ENCODE measurements at regions not wholly inside any gene's neighbourhood (a gene's known extent, or its start where the extent isn't known, plus 50 kb on each side); places are given as distances from the start of the nearest gene placed in this dataset.
A peak's percentile ranks its signal among the peaks of the same experiment; 100 is the strongest.

DNA sequence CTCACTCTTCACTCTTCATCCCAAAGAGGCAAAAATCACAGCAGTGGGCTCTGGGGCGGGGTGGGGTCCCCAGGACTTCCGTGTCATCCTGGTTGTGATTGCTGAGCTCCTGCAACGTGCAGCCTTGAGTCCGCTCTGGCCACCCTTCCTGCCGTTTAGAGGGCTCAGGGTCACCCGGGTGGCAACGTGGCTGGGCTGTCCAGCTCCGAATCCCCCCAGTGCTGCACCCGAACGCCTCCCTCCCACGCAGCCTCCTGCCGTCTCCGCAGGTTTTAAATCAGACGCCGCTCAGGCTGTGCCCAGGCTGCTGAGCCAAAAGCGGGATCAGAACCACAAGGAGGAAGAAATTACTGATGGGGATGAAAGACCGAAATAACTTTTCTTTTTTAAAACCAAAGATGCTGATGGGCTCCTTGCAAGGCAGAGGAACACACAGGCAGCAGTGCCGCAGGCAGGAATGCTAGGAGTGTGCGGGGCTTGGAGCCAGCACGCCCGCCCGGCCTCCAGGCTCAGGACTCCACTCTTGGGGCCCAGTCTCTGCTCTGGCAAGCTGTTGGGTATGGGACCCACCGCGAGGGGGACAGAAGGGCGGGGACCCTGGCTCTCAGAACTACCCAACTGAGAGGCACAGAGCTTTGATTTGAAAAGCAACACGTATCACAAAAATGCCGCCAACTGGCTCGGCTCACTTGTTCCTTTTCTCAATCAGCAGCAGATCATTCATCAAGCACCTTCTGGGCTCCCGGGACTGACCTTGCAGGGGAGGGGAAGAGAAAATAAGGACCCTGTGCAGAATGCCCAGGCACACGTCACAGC lies 313.0 kb downstream of the CTTN start:
- DNase-seq, result no peak

DNA sequence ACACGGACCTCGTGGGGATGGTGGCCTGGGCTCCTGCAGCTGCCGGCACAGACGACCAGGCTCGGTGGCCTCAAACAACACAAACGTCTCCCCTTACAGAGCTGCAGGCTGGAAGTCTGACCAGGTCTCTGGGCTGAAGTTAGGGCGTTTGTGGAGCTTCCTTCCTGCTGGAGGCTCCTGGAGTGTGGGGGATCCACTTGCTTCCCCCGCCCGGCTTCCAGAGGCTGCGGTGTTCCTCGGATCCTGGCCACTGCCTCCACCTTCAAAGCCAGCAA lies 313.5 kb downstream of the CTTN start:
- no peak for DNase-seq

DNA sequence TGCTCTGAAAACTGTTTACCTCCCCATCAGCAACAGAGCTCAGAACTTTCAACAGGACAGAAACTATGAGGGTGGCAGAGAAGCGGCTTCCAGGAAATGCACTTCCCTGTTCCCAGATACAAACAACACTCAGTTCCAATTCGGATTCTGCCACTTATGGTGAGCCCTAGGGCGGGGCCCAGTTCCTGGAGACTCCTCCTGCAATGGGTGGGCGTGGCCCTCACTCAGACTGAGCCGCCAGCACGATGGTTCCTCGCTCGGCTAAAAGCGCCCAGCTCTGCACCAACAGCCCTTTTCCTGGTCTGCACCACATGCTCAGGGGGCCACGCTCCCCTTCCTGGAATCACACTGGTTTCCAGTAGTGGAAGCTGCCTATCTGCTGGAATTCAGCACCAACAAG lies 314.1 kb downstream of the CTTN start:
- peak in 1 of 3 experiments; percentile 23 for DNase-seq

DNA sequence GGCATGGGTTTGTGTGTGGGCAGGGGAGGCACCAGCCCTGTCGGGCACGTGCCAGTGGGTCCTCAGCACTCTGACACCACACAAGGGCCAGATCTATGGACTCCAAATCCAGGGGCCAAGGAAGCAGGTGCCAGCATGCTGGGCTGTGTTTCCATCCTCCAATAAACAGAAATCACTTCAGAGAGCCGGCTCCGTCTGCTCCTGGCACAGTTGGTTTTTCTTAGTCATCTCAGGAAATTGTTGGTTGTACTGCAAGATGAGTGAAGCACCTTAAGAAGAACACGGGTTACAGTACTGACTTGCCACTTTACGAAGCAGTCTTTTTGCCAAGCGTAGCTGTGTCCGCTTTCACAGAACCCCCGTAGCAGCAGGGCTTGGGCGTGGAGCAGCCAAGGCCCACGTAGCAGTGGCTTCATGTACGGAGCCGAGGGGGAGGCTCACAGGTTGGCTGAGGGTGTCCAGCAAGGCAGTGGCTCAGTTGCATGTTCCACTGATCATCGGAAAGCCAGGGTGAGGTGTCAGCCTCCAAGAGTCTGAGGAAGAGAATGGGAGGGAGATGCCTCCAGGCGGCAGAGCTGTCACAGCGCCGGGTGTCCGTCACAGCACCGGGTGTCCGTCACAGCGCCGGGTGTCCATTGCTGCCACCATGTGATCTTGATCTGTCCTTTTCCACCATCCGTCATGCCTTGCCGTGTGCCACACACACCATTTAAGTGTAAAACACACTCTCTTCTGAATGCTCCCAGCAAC lies 314.9 kb downstream of the CTTN start:
- no peak for DNase-seq

DNA sequence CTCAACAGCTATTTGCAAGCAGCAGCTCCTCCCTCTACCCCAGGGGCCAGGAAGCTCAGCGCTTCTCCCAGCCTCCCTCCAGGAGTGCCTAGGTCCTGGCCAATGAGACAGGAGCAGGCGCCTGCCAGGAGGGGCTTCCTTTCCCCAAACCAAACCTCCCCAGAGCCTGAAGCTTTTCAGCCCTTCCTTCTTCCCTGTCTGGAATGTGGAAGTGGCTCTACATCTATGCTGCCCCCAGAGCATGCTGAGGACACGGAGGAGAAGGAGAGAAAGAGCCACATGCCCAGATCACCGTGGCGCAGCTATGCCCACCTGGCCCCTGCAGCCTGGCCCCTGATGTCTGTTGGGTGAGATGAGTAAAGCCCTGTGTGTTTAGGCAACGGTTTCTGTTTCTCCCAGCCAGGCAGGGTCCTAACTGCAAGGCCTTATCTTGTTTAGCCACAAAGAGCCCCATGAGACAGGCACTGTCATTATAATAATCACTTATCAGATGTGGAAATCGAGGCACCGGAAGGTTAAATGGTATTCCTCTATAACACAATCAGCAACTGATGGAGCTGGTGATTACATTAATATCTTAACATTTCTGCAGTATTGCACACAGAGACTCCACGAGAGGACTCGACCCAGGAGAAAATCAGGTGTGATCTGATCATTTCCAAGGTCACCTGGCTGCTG lies 315.8 kb downstream of the CTTN start:
- DNase-seq, result no peak

DNA sequence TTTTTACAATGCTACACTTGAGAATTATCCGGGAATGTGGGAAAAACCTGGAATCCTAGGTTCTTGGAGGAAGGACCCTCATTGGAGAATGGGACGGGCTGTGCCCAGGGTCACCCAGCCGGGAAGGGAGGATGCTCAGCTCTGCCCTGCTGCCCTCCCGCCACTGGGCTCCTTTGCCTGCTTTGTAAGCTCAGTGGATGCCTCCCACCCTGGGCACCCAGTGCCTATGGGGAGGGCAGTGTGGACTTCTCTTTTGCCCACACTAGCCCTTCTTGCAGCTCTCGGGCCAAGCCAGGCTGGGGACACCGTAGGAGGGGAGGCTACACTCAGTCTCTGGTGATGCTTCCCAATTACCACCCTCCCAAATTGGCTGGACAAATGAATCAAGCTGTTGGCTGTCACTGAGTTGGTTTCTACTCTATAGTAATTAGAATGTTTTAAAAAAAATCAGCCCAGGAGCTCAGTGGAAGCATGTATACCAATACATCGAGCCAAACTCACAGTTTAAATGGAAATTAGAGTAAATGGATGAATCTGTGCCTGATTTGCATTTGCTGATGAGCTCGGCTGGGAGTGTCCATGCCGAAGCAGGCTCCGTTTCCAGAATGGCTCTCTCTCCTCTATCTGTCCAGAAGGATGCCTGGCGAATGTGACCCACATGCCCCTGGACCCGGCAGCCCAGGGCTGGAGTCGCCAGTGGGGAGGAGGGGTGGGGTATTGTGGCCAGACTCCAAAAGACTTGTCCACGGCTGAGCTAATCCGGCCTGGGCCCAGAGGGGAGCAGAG lies 317.0 kb downstream of the CTTN start:
- no peak for DNase-seq

DNA sequence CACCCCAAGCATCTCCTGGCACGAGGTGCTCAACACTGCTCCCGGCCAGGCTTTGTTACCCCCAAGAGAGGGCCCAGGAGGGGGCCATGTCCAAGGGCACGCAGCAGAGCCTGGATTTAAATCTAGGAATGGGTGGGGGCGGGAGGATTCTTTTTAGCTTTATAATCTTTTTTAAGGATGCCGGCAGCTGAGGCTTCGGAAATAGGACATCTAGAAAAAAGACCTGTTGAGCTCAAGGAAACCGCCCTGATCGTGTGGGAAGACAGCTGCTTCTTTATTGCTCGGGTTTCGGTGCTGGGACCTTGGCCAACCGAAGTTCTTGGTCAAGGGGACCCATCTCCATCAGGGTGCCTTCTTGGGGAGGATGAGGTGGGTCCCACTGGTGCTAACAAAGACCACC lies 317.9 kb downstream of the CTTN start:
- no peak for DNase-seq

DNA sequence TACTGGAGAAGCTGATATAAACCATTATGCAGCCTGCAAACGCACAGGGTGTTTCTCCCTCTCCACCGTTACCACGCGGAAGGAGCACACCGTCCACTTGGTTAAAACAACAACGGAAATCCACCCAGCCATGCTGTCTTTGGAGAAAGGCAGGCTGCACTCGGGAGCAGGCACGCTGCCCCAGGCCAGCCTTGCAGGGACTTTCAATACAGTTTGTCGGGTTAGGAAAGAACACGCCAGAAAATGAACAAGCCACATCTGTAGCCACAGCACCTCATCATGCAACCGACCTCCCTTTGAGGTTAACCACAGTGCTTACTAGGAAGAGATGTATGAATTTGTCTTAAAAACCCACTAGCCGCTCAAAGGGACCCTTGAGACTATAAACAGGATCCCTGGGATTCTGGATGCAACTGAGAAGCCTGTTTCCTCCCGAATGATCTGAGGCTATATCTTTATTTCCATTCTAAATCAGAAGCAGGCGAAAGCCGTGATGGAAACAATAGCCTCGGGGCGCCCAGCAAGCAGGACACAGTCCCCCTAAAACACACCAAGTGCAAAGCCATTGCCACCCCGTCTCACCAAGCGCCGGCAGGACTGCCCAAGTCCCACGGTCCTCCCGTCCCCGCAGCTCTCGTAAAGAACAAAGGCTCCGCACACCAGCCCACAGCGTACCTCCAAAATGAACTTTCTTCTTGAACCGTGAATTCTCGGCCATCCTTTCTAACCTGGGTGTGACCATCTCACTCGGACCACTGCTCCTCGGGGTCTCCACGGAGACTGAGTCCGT lies 318.9 kb downstream of the CTTN start:
- DNase-seq, result peak in 2 of 3 experiments; percentile 21 to 39

DNA sequence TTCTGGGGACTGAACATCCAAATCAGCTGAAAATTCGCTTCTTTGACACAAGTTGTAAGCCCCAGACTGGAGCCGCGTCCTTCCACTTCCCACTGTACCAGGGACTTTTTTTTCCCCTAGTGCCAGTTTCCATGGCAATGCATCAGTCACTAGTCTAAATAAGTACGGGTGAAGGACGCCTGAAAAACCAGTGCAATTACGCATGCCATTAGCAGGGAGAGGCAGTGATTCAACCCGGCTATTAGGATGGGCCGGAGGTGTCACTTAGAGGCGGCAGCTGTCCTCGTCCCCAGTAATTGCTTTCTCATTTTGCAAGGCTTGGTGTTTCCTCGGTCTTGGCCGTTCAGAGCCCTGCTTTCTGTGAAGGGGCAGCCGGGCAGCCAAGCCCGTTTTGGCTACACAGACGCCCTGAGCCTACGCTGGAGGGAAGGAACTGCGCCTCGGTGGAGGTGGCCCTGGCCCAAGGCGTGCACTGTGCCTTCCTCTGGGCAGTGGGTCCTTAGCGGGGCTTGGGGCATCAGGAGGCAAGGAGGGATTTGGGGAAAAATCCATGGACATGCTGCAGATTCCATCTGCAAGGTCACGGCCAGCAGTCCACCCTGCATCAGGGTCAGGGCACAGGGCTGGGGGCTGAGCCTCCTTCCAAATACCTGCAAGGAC lies 319.7 kb downstream of the CTTN start:
- DNase-seq, result peak in 2 of 3 experiments; percentile 67 to 93

DNA sequence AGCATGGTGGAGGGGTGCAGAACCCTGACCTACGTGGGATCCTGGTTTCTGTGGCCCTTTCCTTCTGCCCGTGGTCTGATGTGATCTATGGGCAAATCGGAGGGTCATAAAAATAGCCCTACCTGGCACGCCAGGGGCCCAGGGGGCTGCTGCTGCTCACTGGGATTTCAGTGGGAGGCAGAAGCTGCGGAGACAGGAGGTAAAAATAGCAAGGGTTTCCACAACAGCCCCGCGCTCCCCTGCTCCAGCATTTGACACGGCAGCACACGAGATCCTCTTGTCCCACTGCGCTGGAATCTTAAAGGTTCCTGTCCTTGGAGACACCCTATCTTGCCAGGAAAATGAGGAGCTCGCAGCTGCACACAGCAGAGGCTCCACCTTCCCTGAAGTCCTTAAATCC lies 321.2 kb downstream of the CTTN start:
- DNase-seq, result no peak

DNA sequence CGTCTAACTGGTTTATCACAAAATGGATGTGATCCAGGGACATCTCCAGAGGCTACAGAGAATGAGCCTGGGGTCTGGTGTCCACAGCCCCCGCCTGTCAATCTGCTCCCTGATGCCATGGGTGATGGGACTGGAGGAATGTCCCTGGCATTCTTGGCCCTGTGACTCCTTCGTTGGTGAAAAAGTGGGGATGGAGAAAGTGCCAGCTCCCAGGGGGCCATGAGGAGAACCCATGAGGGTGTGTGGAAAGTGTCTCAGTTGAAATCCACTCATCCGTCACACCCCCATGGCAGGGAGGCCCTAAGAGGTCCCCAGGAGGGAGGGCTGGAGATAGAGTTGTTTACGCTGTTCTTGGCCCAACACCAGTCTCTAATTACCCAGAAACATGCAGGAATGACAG lies 322.0 kb downstream of the CTTN start:
- peak in 1 of 3 experiments; percentile 34 for DNase-seq

DNA sequence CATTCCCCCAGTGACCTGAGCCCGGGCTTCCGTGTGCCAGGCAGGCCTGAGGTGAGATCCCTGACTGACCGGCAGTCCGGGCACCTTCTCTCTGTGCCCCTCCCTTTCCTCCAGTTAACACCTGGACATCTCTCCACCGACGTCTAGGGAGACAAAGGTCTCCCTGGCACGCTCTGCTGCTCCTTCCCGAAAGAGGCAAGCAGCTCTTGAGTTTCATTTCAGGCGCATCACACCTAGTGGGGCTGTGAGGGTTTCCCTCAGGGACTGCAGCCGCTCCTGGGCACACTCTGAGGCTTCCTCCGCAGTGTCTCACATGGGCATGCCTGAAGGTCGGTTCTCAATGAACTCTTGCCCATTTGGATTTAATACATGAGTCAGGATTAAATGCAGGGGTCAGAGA lies 322.7 kb downstream of the CTTN start:
- DNase-seq, result peak in 1 of 3 experiments; percentile 85

DNA sequence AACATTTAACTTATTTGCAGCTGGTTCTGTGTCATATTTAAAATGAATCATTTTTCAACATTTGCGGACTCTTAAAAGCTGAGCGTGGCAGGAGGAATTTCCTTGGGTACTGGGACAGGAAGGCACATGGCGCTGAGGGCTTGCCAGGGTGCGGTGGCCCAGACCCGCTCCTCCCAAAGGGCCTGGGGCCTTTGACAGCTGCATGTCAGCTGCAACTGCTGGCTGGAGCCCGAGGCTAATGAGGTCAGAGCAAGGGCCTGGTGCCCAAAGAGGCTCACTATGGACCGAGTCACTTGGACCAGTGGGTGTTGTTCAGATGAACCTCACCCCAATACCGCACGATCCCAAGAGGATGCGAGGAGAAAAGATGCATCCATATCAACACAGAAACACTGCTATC lies 326.9 kb downstream of the CTTN start:
- no peak for DNase-seq

DNA sequence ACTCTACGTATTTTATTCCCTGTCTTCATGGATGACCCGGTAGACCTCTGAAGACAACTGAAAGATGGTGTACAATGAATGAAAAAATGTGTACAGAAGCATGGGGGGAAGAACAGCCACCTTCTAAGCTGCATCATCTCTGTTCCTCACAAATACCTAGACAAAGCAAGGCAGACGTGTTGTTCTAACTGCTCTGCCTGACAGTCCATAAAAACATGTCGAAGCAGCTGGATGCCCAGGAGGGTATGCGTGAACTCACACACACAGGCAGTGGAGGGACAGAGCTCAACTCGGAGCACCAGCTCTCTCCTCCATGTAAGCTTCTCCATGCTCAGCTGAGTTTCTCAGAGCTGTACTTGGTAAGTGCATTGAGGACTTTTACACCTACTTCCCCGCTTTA lies 327.4 kb downstream of the CTTN start:
- DNase-seq, result no peak

DNA sequence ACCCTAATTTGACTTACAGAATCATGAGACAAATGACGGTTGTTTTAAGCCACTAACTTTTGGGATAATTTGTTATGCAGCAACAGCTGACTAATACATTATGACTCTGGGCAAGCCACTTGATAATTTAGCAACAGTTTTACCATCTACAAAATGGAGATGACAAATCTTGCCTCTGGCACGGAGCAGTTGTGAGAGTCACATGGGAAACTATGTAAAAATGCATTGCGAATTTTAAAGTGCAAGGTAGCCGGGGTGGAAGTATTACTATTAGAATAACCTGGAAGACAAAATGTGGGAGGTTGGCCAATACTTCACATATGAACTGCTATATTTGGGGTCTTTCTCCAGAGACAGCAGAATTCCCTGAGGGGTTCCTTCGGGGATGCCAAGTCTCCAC lies 328.7 kb downstream of the CTTN start:
- DNase-seq, result no peak

DNA sequence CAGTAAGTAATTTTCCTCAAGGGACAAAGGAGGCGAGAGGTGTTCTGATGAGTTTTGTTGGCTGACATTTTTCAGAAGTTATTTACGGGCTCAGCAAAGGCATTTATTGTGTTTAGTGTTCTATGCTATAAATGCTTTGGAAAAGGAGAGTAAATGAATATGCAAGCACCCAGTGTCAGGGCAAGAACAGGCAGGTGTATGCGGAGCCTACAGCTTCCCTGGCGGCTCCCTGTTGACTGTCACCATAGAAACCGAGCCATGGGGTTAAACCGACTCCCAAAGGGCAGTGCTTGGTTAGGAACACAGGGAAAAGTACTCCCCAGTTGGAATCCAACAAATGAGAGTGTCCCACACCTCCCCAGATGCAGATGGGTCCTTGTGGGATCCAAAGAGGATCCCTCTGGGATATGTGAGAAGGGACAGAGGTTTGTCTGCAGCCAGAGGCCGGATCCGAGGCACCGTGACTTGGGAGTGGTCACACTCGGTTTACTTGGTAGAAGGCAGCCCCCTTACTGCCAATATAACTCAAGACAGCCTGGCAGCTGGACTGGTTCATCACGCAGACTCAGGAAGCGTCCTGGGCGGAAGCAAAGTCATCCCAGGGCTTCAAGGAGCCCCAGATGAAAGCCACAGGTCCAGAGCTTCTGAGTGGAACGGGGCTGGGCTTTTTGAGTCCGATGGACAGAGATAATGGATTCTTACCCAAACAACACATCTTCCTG lies 329.7 kb downstream of the CTTN start:
- peak; percentile 70 to 90 (median 75) for DNase-seq

DNA sequence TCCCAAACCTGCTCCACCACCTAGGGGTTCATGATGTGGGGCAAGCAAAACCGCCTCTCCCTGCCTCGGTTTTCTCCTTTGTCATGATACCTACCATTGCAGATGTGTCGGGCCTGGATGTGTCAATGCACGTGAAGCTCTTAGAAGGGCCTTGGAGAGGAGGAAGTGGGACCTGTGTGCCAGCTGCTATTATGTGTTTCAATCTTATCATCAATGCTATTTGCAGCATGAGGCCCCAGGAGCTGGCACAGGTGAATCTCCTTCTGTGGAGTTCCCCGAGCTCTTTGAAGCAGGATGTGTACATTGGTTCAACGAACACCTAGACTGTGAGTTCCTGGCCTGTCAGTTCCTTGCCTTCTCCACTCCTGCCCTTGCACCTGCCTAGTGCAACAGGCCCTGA lies 331.6 kb downstream of the CTTN start:
- no peak for DNase-seq

DNA sequence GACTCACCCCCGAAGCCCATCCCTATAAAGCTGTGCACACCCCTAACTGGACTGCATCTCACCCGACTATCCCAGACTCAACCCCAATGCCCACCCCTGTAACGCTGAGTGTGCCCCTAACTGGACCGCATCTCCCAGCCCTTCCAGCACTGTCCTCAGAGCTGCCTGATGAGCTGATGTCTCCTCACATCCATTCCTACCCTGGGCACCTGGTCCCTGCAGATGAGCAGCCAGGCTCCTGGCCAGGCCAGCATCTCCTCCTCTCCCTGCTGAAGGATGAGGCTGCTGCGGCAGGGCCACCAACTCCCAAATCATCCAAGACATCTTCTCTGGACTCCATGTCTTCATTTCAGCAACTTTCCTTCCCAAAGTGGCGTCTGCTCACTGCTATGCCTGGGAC lies 332.1 kb downstream of the CTTN start:
- no peak for DNase-seq

DNA sequence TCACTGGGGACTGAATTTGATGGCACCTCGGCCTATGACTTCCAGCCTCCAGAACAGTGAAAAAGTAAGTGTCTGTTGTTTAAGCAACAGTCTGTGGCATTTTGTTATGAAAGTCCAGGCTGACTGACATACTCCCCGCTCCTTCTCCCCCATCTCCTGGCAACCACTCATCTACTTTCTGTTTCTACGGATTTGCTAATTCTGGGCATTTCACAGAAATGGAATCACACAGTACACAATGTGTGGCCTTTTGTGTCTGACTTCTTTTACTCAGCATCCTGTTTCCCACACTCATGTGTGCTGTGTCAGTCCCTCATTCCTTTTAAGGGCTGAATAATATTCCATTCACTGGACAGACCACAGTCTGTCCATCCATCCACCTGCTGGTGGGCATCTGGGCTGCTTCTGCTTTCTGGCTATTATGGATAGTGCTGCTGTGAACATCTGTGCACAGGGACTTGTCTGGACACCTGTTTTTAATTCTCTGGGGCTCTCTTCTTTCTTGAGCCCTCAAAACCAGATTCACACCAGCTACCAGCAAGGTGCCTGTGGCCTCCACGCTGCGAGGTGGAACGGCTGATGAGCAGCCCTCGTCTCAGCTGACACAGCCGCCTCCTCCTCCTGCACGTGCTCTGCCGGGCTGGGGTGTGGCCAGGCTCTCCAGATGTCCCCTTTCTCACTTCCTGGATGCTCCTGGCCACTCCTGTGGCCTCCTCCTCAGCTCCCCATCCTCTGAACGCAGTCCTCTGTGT lies 333.1 kb downstream of the CTTN start:
- DNase-seq, result no peak
